Ishikawa (cell line): ENCODE measurements at regions not wholly inside any gene's neighbourhood (a gene's known extent, or its start where the extent isn't known, plus 50 kb on each side); places are given as distances from the start of the nearest gene placed in this dataset.

Experiments used
- CEBPB ChIP-seq: IDR thresholded peaks from 2 replicates; pipeline ENCODE4 v1.6.1; 2012
- EGR1 ChIP-seq: IDR thresholded peaks from 2 replicates; pipeline ENCODE4 v1.6.1; 2012
- EP300 ChIP-seq: IDR thresholded peaks from 2 replicates; pipeline ENCODE4 v1.6.1; 2012; ENCODE audit warnings: borderline replicate concordance
- NFIC ChIP-seq: IDR thresholded peaks from 2 replicates; pipeline ENCODE4 v1.6.1; 2012
- RAD21 ChIP-seq: IDR thresholded peaks from 2 replicates; pipeline ENCODE4 v1.6.1; 2012; ENCODE audit warnings: low read depth
- TEAD4 ChIP-seq: IDR thresholded peaks from 2 replicates; pipeline ENCODE4 v1.6.1; 2012
- USF1 ChIP-seq: IDR thresholded peaks from 2 replicates; pipeline ENCODE4 v1.6.1; 2012
- ZBTB7A ChIP-seq: IDR thresholded peaks from 2 replicates; pipeline ENCODE4 v1.6.1; 2012; ENCODE audit warnings: low read depth
- TF ChIP-seq, protein P1 (sequence below): IDR thresholded peaks from 2 replicates; pipeline ENCODE4 v1.6.1; 2012; ENCODE audit warnings: low read depth, mild to moderate bottlenecking

DNA sequence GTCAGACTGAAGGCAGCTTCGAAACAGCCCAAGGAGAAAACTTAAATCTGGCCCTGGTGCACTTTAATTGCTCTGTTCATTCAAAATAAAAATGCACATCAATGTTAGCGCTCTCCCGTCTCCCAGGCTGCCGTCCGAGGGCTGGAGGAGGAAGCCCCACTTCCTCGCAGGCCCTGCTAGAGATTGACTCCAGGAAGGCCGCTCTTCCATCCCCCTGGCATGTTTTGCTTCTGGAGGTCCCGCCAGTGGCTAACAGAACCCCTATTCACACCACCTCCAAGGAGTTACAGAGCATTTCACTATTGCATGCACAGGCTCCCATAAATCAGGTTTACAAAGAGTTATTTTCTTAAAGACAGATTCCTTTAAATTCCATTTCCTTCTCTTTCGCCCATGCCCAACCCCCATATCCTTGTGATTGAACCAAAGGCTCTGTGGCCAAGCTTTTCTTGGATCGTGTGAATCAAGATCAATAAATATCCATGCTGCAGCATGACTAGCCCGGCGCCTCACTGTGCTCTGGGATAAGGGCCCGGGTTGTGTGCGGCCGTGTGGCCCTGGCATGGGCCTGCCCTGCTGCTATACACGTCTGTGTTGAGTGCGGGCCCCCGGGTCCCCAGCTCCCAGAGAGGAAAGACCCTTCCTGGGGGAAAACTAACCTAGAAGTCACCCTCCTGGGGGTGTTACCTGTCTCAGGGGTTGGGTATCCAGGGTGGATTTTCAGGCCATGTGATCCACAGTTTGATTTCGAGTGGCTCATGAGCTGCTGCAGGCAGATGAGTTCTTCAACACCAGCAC lies 118.7 kb upstream of the GDF10 start:
- TF ChIP-seq CEBPB, result no peak
- no peak for TF ChIP-seq EGR1
- TF ChIP-seq EP300, result no peak
- TF ChIP-seq RAD21, result no peak
- TF ChIP-seq NFIC, result no peak
- TF ChIP-seq USF1, result no peak
- TF ChIP-seq, protein P1, sequence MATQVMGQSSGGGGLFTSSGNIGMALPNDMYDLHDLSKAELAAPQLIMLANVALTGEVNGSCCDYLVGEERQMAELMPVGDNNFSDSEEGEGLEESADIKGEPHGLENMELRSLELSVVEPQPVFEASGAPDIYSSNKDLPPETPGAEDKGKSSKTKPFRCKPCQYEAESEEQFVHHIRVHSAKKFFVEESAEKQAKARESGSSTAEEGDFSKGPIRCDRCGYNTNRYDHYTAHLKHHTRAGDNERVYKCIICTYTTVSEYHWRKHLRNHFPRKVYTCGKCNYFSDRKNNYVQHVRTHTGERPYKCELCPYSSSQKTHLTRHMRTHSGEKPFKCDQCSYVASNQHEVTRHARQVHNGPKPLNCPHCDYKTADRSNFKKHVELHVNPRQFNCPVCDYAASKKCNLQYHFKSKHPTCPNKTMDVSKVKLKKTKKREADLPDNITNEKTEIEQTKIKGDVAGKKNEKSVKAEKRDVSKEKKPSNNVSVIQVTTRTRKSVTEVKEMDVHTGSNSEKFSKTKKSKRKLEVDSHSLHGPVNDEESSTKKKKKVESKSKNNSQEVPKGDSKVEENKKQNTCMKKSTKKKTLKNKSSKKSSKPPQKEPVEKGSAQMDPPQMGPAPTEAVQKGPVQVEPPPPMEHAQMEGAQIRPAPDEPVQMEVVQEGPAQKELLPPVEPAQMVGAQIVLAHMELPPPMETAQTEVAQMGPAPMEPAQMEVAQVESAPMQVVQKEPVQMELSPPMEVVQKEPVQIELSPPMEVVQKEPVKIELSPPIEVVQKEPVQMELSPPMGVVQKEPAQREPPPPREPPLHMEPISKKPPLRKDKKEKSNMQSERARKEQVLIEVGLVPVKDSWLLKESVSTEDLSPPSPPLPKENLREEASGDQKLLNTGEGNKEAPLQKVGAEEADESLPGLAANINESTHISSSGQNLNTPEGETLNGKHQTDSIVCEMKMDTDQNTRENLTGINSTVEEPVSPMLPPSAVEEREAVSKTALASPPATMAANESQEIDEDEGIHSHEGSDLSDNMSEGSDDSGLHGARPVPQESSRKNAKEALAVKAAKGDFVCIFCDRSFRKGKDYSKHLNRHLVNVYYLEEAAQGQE, result no peak
- TF ChIP-seq TEAD4, result no peak
- no peak for TF ChIP-seq ZBTB7A
